ENCODE measurements at regions not wholly inside any gene's neighbourhood (a gene's known extent, or its start where the extent isn't known, plus 50 kb on each side); places are given as distances from the start of the nearest gene placed in this dataset.

DNA sequence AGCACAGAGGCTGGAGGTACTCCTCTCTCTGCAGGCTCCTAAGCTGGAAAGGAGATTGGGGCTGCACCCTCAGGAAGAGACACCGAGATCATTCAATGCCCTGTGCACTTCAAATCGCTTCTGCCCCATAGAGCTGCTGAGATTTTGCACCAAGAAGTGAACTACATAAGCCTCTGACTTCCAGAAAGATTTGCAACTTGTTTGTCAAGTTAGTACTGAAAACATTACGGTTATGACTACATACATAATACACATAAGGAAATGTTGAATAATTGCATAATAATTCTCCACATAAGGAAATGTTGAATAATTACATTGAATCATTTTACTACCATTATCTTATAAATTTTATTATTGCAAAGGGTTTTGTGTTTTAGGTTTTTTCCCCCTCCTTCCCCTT, 120.3 kb upstream of the SASH1 start:
- Histone ChIP-seq H3K27ac (ENCODE audit: low read depth, low read length, poor library complexity, severe bottlenecking) (no peak overlapping the region), H3K4me2 (ENCODE audit: low read length) (no peak overlapping the region)
- TF ChIP-seq, protein P1, sequence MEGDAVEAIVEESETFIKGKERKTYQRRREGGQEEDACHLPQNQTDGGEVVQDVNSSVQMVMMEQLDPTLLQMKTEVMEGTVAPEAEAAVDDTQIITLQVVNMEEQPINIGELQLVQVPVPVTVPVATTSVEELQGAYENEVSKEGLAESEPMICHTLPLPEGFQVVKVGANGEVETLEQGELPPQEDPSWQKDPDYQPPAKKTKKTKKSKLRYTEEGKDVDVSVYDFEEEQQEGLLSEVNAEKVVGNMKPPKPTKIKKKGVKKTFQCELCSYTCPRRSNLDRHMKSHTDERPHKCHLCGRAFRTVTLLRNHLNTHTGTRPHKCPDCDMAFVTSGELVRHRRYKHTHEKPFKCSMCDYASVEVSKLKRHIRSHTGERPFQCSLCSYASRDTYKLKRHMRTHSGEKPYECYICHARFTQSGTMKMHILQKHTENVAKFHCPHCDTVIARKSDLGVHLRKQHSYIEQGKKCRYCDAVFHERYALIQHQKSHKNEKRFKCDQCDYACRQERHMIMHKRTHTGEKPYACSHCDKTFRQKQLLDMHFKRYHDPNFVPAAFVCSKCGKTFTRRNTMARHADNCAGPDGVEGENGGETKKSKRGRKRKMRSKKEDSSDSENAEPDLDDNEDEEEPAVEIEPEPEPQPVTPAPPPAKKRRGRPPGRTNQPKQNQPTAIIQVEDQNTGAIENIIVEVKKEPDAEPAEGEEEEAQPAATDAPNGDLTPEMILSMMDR (IDR thresholded peaks at IDR 0.05; ENCODE audit: low read length), result no peak
- no peak for TF ChIP-seq EZH2 (IDR thresholded peaks at IDR 0.05; ENCODE audit: borderline replicate concordance, low read length)

DNA sequence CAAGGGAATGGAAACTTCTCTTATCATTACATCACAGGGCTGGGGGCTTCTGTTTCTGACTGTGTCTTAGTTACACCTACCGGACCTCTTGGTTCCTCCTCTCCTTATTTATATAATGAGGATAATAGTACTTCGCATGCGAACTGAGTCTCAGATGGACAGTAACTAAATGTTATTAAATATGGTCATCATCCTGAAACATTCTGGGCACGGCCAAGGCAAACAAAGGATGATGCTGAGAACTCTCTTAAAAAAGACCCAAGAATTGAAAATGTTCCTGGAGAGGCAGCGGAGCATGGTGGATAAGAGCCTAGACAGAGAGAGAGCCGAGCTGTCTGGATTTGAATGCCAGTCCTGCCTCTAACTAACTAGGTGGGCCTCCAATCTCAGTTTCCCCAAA, 119.8 kb upstream of the SASH1 start:
- H3K27ac ChIP-seq (ENCODE audit: low read depth, low read length, poor library complexity, severe bottlenecking), result no peak overlapping the region
- no peak overlapping the region for H3K9ac ChIP-seq (ENCODE audit: low read length)
- H3K4me2 ChIP-seq (ENCODE audit: low read length), result no peak overlapping the region
- no peaks in the 10 kb centered on the region for H3K36me3 ChIP-seq (ENCODE audit: insufficient read depth, low read length)
- H3K27me3 ChIP-seq (ENCODE audit: insufficient read depth, low read length), result peaks cover 3% of the 10 kb centered on the region; the same call in 1 of the 2 replicates
- H3K9me3 ChIP-seq (ENCODE audit: low read length), result no peaks in the 10 kb centered on the region
- TF ChIP-seq EZH2 (IDR thresholded peaks at IDR 0.05; ENCODE audit: borderline replicate concordance, low read length), result no peak
- TF ChIP-seq, protein P1 (IDR thresholded peaks at IDR 0.05; ENCODE audit: low read length), result no peak
- no peaks in the 10 kb centered on the region for H3K9me2 ChIP-seq (ENCODE audit: low read depth, low read length)
- no peaks in the 10 kb centered on the region for H3K79me2 ChIP-seq (ENCODE audit: insufficient read depth, low read length)
- no peak overlapping the region for H3K4me3 ChIP-seq (ENCODE audit: low read depth, low read length, poor library complexity, severe bottlenecking)
- no peaks in the 10 kb centered on the region for H4K20me1 ChIP-seq (ENCODE audit: insufficient read depth, low read length)
- H3K4me1 ChIP-seq (ENCODE audit: insufficient read depth, low read length, severe bottlenecking), result no peaks in the 10 kb centered on the region
- no peaks in the 10 kb centered on the region for H3F3A ChIP-seq (ENCODE audit: insufficient read depth, low read length)
- H2AFZ ChIP-seq (ENCODE audit: low read length), result no peak overlapping the region

More for the DNA sequence above, 120.3 kb upstream of the SASH1 start:
- H3K4me3 ChIP-seq (ENCODE audit: low read depth, low read length, poor library complexity, severe bottlenecking), result no peak overlapping the region
- no peaks in the 10 kb centered on the region for H4K20me1 ChIP-seq (ENCODE audit: insufficient read depth, low read length)
- no peaks in the 10 kb centered on the region for H3K9me3 ChIP-seq (ENCODE audit: low read length)
- no peaks in the 10 kb centered on the region for H3F3A ChIP-seq (ENCODE audit: insufficient read depth, low read length)
- H3K9ac ChIP-seq (ENCODE audit: low read length), result no peak overlapping the region
- peaks cover 3% of the 10 kb centered on the region; the same call in 1 of the 2 replicates for H3K27me3 ChIP-seq (ENCODE audit: insufficient read depth, low read length)
- no peak overlapping the region for H2AFZ ChIP-seq (ENCODE audit: low read length)
- no peaks in the 10 kb centered on the region for H3K4me1 ChIP-seq (ENCODE audit: insufficient read depth, low read length, severe bottlenecking)
- no peaks in the 10 kb centered on the region for H3K9me2 ChIP-seq (ENCODE audit: low read depth, low read length)
- no peaks in the 10 kb centered on the region for H3K36me3 ChIP-seq (ENCODE audit: insufficient read depth, low read length)
- no peaks in the 10 kb centered on the region for H3K79me2 ChIP-seq (ENCODE audit: insufficient read depth, low read length)

DNA sequence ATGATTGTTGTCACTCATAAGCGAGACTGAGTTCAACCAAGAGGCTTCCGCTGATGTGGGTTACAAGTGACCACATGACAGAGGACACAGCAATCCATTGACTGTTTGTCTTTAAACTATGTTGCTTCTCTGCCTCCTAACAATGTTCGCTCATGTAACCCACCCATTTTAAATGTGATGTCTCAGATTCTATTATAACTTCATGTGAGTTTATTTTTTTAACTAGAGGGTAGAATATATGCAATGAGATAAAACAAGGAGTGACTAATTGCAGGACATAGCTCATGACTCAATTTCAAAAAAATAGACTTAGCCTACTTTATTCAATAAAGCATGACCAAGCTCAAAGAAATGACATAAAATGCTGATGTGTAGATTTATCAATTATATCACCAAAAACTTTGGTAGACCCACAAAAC, 119.2 kb upstream of the SASH1 start:
- no peak overlapping the region for H2AFZ ChIP-seq (ENCODE audit: low read length)
- H3K9me3 ChIP-seq (ENCODE audit: low read length), result no peaks in the 10 kb centered on the region
- TF ChIP-seq EZH2 (IDR thresholded peaks at IDR 0.05; ENCODE audit: borderline replicate concordance, low read length), result no peak
- TF ChIP-seq, protein P1 (IDR thresholded peaks at IDR 0.05; ENCODE audit: low read length), result no peak

More for the DNA sequence above, 119.2 kb upstream of the SASH1 start:
- no peaks in the 10 kb centered on the region for H3K79me2 ChIP-seq (ENCODE audit: insufficient read depth, low read length)
- H3K36me3 ChIP-seq (ENCODE audit: insufficient read depth, low read length), result no peaks in the 10 kb centered on the region
- no peak overlapping the region for H3K9ac ChIP-seq (ENCODE audit: low read length)
- H3F3A ChIP-seq (ENCODE audit: insufficient read depth, low read length), result no peaks in the 10 kb centered on the region
- no peak overlapping the region for H3K4me3 ChIP-seq (ENCODE audit: low read depth, low read length, poor library complexity, severe bottlenecking)
- H3K27ac ChIP-seq (ENCODE audit: low read depth, low read length, poor library complexity, severe bottlenecking), result no peak overlapping the region
- no peak overlapping the region for H3K4me2 ChIP-seq (ENCODE audit: low read length)
- H3K27me3 ChIP-seq (ENCODE audit: insufficient read depth, low read length), result peaks cover 3% of the 10 kb centered on the region; the same call in 1 of the 2 replicates
- no peaks in the 10 kb centered on the region for H3K4me1 ChIP-seq (ENCODE audit: insufficient read depth, low read length, severe bottlenecking)
- H4K20me1 ChIP-seq (ENCODE audit: insufficient read depth, low read length), result no peaks in the 10 kb centered on the region
- H3K9me2 ChIP-seq (ENCODE audit: low read depth, low read length), result no peaks in the 10 kb centered on the region

Measured in OCI-LY1 (cell line).